ENCODE measurements at regions not wholly inside any gene's neighbourhood (a gene's known extent, or its start where the extent isn't known, plus 50 kb on each side); places are given as distances from the start of the nearest gene placed in this dataset.

- ATAC-seq = no peak
Measured at GRCh38 chr13:47610687-47611086, 390.4 kb downstream of the SUCLA2 start.

- ATAC-seq = no peak
Measured at GRCh38 chr13:47603365-47603764, 397.7 kb downstream of the SUCLA2 start.

GRCh38 chr13:47598340-47598911 is 402.6 kb downstream of the SUCLA2 start:
- no peak for ATAC-seq

- no peak for ATAC-seq
Measured at GRCh38 chr13:47594833-47595232, 406.2 kb downstream of the SUCLA2 start.

- no peak for ATAC-seq
Measured at GRCh38 chr13:47592256-47592655, 408.8 kb downstream of the SUCLA2 start.

- no peak for ATAC-seq
Measured at GRCh38 chr13:47588676-47589075, 412.4 kb downstream of the SUCLA2 start.

- no peak for ATAC-seq
Measured at GRCh38 chr13:47572375-47572774, 428.7 kb downstream of the SUCLA2 start.

- no peak for ATAC-seq
Measured at GRCh38 chr13:47564041-47564440, 437.0 kb downstream of the SUCLA2 start.

- no peak for ATAC-seq
Measured at GRCh38 chr13:47556703-47557102, 444.4 kb downstream of the SUCLA2 start.

GRCh38 chr13:47555235-47555634 is 445.8 kb downstream of the SUCLA2 start:
- ATAC-seq = no peak

- no peak for ATAC-seq
Measured at GRCh38 chr13:47553329-47553977, 447.6 kb downstream of the SUCLA2 start.

- ATAC-seq = no peak
Measured at GRCh38 chr13:47549219-47549752, 451.8 kb downstream of the SUCLA2 start.

- ATAC-seq = no peak
Measured at GRCh38 chr13:47548294-47548840, 452.7 kb downstream of the SUCLA2 start.

GRCh38 chr13:47546391-47547225 is 454.5 kb downstream of the SUCLA2 start:
- ATAC-seq = no peak

- no peak for ATAC-seq
Measured at GRCh38 chr13:47545201-47546024, 455.7 kb downstream of the SUCLA2 start.

- no peak for ATAC-seq
Measured at GRCh38 chr13:47539317-47539716, 461.8 kb downstream of the SUCLA2 start.

- ATAC-seq = no peak
Measured at GRCh38 chr13:47523771-47524170, 477.3 kb downstream of the SUCLA2 start.

GRCh38 chr13:47521890-47522487 is 479.1 kb downstream of the SUCLA2 start:
- ATAC-seq = no peak

- ATAC-seq = no peak
Measured at GRCh38 chr13:47519626-47520025, 481.4 kb downstream of the SUCLA2 start.

GRCh38 chr13:47518530-47518929 is 482.5 kb downstream of the SUCLA2 start:
- no peak for ATAC-seq

GRCh38 chr13:47511647-47512046 is 489.4 kb downstream of the SUCLA2 start:
- ATAC-seq = no peak

Data from esophagus mucosa (tissue), 1 donor.